ENCODE measurements at regions not wholly inside any gene's neighbourhood (a gene's known extent, or its start where the extent isn't known, plus 50 kb on each side); places are given as distances from the start of the nearest gene placed in this dataset.

DNA sequence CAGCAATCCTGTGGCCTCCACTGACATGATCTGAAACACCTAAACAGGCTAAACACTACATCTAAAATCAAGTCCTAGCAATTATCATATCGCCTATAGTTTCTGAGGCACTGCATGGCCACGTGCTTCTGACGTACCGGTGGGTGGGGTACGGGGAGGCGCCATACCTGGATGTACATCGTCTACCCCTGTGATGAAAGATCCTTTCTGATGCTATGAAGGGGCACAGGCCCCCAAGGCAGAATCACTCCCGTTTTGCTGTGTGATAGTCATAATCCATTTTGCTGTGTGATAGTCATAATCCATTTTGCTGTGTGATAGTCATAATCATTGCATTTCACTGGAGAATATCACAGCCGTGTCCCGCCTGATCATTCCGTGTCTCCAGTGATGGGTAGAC is 118.7 kb upstream of the SOX1 start:
- DNase-seq (ENCODE audit: low read depth in 4 of 4, low spot score in 3 of 4) = no peak

GRCh38 chr13:111948811-111949210 is 118.1 kb upstream of the SOX1 start:
- no peak for DNase-seq (ENCODE audit: low read depth in 4 of 4, low spot score in 3 of 4)

- DNase-seq (ENCODE audit: low read depth in 4 of 4, low spot score in 3 of 4) = no peak
Measured at GRCh38 chr13:111949311-111949710, 117.6 kb upstream of the SOX1 start.

GRCh38 chr13:111950697-111951096 is 116.3 kb upstream of the SOX1 start:
- no peak for DNase-seq (ENCODE audit: low read depth in 4 of 4, low spot score in 3 of 4)

DNA sequence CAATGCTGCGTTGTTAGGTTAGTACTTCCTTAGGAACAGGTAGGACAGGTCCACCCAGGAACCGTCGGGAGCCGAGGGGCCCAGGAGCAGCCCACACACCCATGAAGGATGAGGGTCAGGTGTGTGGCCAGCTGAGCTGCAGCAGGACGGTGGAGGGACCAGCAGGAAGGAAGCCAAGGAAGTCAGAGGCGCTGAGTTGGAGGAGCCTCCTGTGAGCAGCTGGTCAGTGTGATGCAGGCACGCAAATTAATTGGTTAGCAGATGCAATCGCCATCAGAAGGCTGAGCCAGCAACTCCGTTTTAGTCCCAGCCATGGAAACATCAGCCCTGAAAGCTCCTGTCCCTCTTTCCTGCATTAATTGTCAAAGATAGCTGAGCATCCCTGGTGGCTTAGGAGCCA is 114.9 kb upstream of the SOX1 start:
- no peak for DNase-seq (ENCODE audit: low read depth in 4 of 4, low spot score in 3 of 4)

DNA sequence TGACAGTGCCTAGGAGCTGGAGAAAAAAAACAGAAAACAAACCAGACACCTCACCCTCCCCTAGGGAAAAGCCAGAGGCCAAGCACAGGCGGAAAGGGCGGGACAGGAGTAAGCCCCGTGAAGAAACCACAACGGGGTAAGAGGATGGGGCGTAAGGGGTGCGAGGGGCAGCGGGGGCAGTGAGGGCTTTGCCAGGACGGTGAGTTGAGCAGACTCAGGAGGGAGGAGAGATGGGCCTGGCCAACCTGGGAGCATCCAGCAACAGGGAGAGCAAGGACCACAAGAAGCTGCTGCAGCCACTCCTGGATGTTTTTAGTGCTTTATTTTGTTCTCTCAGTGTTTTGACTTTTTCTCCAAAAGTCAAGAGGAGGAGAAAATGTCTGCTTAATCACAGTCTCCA is 114.1 kb upstream of the SOX1 start:
- DNase-seq (ENCODE audit: low read depth in 4 of 4, low spot score in 3 of 4) = no peak

DNA sequence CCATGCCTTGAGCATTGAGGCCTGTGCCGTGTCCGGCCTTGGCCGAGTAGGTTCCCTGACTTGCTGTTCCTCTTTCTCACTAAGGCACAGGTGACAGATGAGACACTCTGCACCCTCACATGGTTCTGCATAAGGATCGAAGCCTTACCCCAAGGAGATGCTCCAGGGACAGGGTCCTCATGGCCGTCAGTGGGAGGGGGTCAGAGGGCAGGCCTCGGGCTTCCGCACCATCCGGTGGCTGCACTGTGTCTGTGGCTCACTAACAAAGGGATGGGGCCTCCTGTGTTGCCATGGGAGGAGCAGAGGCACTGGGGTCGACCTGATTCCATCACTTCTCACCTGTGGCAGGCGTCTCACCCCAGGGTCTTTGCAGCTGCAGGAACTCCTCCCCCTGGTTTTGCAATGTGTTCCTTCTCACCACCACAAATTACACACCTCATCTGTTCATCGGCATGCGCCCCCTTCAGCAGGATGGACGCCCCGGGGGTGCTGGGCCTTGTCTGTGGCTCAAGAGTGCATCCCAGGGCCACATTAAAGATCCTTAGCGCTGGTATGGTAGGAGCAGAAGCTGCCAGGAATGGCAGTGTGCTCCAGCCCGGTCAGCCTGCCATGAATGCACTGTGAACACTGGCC is 113.3 kb upstream of the SOX1 start:
- no peak for DNase-seq (ENCODE audit: low read depth in 4 of 4, low spot score in 3 of 4)

GRCh38 chr13:111954661-111955411 is 112.1 kb upstream of the SOX1 start:
- no peak for DNase-seq (ENCODE audit: low read depth in 4 of 4, low spot score in 3 of 4)

DNA sequence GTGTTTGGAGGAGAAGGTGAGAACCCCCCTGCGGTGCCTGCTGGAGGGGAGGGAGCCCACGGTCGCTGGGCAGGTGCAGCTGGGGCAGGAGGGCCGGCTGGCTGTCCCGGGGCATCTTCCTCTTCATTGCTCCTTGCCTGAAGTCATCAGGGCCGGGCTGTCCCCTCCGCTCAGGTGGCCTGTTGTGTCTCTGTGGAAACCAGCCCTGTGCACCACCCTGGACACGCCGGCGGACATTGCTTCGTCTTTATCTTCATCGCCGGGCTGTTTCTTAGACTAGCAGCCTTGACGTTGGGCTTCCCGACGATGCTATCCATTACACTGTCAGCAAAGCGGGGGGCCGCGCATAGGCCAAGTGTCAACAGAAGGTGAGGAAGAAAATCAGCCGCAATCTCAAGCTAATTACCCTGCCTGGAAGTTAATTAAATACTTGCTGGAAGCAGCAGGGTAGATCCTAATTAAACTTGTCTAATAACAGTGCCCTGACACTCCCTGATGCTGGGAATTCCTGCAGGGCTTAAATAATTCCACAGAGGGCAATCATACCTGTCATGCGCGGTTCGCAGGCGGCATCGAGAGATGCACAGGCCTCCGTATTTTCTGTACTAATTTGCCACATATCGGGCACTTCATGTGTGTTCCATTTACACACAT is 111.4 kb upstream of the SOX1 start:
- DNase-seq (ENCODE audit: low read depth in 4 of 4, low spot score in 3 of 4) = no peak

- no peak for DNase-seq (ENCODE audit: low read depth in 4 of 4, low spot score in 3 of 4)
Measured at GRCh38 chr13:111956261-111957151, 110.4 kb upstream of the SOX1 start.

GRCh38 chr13:111957913-111958450 is 109.0 kb upstream of the SOX1 start:
- DNase-seq (ENCODE audit: low read depth in 4 of 4, low spot score in 3 of 4) = no peak

- DNase-seq (ENCODE audit: low read depth in 4 of 4, low spot score in 3 of 4) = no peak
Measured at GRCh38 chr13:111958612-111959395, 108.1 kb upstream of the SOX1 start.

GRCh38 chr13:111960152-111960772 is 106.7 kb upstream of the SOX1 start:
- DNase-seq (ENCODE audit: low read depth in 4 of 4, low spot score in 3 of 4) = no peak

DNA sequence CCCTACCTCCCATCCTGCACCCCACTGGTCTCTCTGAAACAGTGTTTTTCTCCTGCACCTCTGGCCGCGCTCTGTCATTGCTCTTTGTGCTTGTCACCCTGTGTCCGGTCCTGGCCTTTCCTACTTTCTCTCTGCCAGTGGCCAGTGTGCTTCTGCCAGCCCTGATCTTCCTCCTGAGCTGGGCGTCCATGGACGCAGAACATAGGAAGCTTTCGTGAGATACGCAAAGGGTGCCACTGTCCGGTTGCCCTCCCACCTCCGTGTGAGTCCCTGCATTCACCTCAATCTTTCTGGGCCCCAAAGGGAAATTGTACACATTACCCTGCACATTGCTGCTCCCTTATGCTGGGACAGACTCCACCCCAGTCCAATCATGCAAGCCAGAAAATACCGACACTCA is 105.7 kb upstream of the SOX1 start:
- no peak for DNase-seq (ENCODE audit: low read depth in 4 of 4, low spot score in 3 of 4)

GRCh38 chr13:111961651-111962192 is 105.2 kb upstream of the SOX1 start:
- DNase-seq (ENCODE audit: low read depth in 4 of 4, low spot score in 3 of 4) = no peak

- no peak for DNase-seq (ENCODE audit: low read depth in 4 of 4, low spot score in 3 of 4)
Measured at GRCh38 chr13:111962431-111962891, 104.5 kb upstream of the SOX1 start.

DNA sequence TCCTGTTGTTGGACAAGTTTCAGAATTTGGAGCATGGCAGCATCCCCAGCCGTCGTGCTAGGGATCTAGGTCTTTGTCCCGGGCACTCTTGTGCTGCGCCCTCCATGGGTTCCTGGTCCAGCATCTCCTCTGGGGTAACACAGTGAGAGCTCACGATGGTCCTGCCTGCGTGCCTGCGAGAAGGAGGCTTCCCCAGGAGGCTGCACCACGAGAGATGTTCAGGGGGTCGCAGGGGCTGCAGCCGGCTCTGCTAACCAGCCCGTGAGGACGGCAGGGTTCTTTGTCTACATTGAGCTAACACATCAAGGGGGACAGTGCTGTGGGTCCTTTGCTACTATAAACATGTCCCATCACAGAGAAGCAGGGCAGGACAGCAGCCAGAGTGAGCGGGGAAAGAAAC is 103.9 kb upstream of the SOX1 start:
- no peak for DNase-seq (ENCODE audit: low read depth in 4 of 4, low spot score in 3 of 4)

- DNase-seq (ENCODE audit: low read depth in 4 of 4, low spot score in 3 of 4) = no peak
Measured at GRCh38 chr13:111964411-111965035, 102.4 kb upstream of the SOX1 start.
